ENCODE measurements at regions not wholly inside any gene's neighbourhood (a gene's known extent, or its start where the extent isn't known, plus 50 kb on each side); places are given as distances from the start of the nearest gene placed in this dataset.

DNA sequence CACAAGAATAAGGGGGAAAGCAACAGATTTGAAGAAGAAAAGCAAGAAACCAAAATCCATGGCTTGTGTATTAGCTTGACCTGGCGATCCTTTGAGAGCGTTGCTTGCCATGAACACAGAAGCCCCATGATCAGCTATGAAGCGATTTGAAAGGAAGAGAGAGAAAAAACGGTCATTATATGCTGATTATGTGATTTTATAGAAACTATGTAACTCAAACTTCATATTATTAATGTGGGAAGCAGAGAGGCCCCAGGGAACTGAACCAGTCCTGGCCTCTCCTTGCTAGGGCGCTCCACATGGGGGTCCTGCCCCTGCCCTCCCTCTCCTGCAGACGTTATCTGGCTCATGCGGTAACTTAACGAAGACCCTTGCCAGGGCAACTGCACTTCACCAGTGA is 306.1 kb upstream of the ADARB2 start:
- TF ChIP-seq, protein P1, sequence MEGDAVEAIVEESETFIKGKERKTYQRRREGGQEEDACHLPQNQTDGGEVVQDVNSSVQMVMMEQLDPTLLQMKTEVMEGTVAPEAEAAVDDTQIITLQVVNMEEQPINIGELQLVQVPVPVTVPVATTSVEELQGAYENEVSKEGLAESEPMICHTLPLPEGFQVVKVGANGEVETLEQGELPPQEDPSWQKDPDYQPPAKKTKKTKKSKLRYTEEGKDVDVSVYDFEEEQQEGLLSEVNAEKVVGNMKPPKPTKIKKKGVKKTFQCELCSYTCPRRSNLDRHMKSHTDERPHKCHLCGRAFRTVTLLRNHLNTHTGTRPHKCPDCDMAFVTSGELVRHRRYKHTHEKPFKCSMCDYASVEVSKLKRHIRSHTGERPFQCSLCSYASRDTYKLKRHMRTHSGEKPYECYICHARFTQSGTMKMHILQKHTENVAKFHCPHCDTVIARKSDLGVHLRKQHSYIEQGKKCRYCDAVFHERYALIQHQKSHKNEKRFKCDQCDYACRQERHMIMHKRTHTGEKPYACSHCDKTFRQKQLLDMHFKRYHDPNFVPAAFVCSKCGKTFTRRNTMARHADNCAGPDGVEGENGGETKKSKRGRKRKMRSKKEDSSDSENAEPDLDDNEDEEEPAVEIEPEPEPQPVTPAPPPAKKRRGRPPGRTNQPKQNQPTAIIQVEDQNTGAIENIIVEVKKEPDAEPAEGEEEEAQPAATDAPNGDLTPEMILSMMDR (IDR thresholded peaks at IDR 0.05; ENCODE audit: insufficient read depth, low read length, poor library complexity, severe bottlenecking) = no peak
- TF ChIP-seq EZH2phosphoT487 (conservative IDR thresholded peaks at IDR 0.05; ENCODE audit: low read length) = no peak

Measured in SU-DHL-6 (cell line).